Skin epidermis (tissue), 12 donors: ENCODE measurements at regions not wholly inside any gene's neighbourhood (a gene's known extent, or its start where the extent isn't known, plus 50 kb on each side); places are given as distances from the start of the nearest gene placed in this dataset.
"Not testable (repeated sequence)": the region's sequence is repeated elsewhere in the genome, so short reads cannot be mapped to it uniquely, and the experiment has no call there.

Experiments
- H3K27ac ChIP-seq, 21 experiments: fragments of 200-600 bp; sonication (generic) in 11 of 21; one replicate each; pipeline ENCODE4 v1.5.0; 2020; ENCODE audit warnings: mild to moderate bottlenecking in 3 of 21, inconsistent platforms in 2 of 21, moderate library complexity in 2 of 21
- H3K4me3 ChIP-seq, 7 experiments: fragments of 200-600 bp; sonication (generic) in 2 of 7; one replicate each; pipeline ENCODE4 v1.5.0; 2020; ENCODE audit warnings: inconsistent platforms in 2 of 7, mild to moderate bottlenecking in 2 of 7, moderate library complexity in 1 of 7

DNA sequence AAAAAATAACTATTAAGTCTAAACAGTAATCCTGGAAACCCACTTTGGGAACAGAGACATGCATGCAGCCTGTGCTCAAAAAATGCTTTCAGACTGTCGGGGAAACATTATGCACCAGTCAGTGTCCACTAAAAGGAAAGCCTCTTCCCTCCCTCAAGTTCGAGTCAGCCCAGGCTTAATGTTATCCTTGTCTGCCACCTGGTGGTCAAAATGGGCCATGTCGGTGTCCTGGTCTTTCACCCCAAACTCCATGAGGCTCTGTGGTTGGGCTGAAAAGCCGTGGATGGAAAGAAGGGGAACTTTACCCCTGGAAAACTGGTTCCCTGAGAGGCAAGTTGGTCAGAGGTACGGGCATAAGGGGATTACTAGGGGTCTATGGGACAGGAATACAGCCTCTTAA is 88.4 kb upstream of the ZNF492 start:
- Histone ChIP-seq H3K4me3 (no peak overlapping the region), H3K27ac (no peak overlapping the region)

DNA sequence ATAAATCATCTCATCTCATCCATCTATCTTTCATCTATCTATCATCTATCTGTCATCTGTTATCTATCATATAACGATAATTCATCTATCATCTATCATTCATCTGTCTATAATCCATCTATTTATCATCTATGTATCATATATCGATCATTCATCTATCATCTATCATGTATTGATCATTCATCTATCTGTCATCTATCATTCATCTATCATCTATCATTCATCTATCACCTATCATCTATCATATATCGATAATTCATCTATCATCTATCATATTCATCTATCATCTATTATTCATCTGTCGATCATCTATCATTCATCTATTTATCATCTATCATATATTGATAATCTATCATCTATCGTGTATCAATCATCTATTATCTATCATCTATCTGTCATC is 100.4 kb upstream of the ZNF492 start:
- H3K27ac ChIP-seq: no peak overlapping the region
- no peak overlapping the region for H3K4me3 ChIP-seq

DNA sequence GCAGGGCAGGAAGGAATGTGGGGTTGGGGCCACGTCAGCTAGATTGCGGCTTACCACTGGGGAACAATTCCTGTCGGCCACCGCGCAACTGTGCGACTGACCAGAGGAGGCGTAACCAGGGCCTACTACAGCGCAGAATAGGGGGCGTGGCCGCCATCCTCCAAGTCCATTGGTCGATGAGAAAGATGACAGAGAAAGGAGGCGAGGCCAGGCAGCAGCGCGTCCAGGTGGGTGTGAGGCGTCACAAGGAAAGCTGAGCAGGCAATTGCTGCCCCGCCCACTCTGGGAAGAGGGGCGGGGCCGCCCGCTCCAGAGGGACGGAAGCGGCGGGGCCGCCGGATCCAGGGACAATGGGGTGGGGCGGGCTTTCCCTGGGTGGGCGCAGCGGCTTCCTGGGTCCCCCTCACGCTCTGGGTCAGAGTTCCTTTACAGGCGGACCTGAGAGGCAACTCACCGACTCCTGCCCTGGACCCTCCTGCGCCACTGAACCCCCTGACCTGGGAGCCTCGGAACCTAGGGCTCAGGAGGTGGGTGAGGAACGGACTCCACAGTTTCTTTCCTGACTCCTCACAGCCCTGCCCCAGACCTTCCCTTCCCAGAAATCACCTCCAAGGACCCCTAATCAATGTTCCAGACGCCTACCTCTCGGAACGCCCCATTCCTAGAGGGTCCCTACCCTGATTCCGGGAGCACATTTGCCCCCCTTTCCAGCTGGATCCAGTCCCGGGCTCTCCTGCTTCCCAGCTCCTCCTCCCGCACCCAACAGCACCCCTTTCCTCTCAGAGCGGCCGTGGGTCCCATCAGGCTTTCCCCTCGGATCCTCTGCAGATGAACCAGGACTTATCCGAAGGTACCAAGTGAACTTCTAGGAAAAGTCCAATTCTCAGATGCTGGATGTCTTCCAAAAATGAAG is 101.5 kb upstream of the ZNF492 start:
- H3K4me3 ChIP-seq: peak overlapping the region in 2 of 7 experiments; percentile 11 to 21
- peak overlapping the region in 2 of 21 experiments; percentile 7 to 44 for H3K27ac ChIP-seq

DNA sequence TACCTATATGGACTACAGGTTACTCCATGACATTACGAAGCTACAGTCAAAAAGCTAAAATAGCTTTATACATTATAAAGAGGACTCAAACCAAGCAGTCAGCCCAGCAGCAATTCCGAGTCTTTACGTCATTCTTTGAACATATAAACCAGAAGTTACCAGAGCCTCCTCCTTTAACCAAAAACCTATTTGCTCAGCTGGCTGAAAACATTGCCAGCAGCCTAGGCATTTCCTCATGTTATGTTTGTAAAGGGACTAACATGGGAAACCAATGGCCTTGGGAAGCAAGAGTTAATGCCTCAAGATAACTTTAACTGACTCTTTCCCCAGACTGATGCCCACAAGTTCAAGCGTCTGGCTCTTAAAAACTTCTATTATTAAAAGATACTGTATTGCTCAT is 104.1 kb upstream of the ZNF492 start:
- no peak overlapping the region for H3K4me3 ChIP-seq
- H3K27ac ChIP-seq: no peak overlapping the region

DNA sequence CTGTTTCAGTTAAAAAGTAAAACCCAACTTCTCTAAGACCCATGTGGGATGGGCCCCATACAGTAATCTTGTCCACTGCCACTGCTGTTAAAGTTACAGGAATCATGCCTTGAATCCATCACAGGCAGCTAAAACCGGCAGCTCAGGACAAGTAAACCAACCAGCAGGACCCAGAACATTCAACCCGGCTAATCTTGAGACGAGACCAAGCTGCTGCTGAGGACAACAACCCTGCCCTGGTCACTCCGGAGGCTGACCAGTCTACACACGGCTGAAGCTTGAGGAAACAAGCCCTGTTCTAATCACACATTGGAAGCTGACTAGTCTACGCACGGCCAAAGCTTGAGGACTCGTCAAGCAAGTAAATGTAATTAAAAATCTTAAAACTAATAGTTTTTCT is 105.2 kb upstream of the ZNF492 start:
- H3K27ac ChIP-seq: no peak overlapping the region
- no peak overlapping the region for H3K4me3 ChIP-seq

DNA sequence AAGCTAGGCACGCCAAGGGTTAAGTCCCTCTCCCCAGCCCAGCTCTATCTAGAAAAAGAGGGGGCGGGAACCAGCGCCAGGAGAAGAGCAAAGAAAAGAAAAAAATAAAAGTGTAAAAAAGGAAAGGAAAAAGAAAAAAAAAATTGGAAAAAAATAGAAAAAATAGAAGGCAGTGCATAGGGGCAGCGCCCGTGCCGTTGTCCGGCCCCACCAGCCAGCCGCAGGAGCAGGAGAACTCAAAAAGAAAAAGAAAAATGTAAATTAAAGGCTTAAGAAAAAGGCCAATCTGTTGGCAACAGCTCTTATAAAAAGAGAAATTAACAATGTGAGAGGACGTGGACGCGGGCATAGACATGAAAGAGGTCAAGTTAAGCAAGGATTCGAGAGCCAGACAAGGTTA is 105.4 kb upstream of the ZNF98 start:
- no peak overlapping the region for H3K4me3 ChIP-seq
- no peak overlapping the region for H3K27ac ChIP-seq

DNA sequence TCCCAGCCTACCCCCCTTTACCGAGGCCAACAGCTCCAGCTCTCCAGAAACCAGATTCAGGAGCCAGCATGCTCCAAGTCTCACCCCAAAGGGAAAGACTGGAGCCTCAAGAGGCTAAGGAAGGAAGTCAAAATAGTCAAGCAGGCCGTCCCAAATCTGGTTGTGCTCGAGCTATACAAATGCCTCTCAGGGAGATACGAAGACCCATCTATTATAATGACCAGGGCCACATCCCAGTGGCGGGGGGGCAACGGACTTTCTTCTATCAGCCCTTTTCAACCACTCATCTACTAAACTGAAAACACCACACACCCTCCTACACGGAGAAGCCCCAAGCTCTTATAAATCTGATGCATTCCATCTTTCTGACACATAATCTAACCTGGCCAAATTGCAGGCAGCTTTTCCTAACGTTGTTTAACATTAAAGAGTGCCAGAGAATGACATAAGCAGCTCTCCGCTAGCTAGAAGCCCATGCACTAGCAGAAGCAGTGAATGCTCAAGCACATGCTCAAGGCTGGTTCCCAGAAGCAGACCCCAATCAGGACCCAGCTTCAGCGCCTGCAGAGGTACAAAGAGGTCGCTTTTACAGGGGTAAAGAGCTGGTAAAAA is 104.6 kb upstream of the ZNF98 start:
- Histone ChIP-seq H3K4me3 (no peak overlapping the region), H3K27ac (no peak overlapping the region)

DNA sequence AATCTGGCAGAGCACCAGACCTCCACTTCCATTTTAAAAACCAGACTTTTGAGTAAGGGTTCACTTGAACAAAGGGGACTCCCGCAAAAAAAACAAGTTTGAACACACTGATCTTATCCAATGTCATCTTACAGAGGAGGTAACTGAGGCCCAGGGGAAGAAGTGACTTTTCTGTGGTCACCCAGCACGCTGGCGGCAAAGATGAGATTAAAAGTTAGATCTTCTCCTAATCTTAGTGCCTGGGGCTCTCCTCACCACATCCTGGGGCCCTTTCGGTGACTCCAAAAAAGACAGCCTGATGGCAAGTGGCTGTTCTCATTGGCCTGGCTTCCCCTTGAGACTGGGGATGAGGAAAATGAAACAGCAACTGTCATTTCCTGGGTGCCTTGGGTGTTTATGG is 101.8 kb upstream of the ZNF98 start:
- no peak overlapping the region for H3K27ac ChIP-seq
- no peak overlapping the region for H3K4me3 ChIP-seq

DNA sequence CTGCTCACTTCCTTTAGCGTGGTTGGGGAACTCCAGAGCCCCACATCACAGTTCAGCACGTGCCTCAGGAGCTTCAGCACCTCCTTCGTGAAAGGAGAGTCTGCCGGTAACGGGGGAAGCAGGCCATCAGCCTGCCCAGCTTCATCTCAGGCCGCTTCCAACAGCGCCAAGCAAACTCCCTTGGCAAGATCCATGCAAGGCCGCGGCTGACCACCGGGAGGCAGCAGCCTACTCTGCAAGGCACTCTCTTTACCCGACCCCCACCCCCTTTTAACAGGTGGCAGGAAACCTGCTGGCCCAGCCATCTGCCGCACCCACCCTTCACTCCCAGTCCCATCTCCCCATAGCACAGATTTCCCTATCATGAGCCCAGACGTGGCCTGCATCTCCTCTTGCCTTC is 97.4 kb upstream of the ZNF98 start:
- not testable (repeated sequence) for H3K4me3 ChIP-seq, H3K27ac ChIP-seq

DNA sequence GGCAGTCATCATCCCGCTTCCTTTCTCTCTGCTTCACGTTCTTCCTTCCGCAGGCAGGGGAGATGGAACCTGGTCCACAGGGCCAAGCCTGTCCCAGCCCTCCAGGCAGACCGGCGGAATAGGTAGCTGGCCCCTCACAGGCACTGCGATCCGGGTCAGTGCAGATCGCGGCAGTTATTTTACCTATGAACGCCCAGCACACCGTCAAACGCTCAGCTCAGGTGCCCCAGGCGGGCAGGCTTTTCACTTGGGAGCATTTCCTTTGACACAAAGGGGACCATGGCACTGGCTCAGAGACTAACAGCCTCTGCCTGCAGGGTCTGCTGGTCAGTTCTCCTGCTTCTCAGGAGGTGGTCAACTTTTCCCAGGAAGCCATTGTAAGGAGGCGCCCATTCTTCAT is 97.0 kb upstream of the ZNF98 start:
- Histone ChIP-seq H3K27ac (no peak overlapping the region), H3K4me3 (no peak overlapping the region)

DNA sequence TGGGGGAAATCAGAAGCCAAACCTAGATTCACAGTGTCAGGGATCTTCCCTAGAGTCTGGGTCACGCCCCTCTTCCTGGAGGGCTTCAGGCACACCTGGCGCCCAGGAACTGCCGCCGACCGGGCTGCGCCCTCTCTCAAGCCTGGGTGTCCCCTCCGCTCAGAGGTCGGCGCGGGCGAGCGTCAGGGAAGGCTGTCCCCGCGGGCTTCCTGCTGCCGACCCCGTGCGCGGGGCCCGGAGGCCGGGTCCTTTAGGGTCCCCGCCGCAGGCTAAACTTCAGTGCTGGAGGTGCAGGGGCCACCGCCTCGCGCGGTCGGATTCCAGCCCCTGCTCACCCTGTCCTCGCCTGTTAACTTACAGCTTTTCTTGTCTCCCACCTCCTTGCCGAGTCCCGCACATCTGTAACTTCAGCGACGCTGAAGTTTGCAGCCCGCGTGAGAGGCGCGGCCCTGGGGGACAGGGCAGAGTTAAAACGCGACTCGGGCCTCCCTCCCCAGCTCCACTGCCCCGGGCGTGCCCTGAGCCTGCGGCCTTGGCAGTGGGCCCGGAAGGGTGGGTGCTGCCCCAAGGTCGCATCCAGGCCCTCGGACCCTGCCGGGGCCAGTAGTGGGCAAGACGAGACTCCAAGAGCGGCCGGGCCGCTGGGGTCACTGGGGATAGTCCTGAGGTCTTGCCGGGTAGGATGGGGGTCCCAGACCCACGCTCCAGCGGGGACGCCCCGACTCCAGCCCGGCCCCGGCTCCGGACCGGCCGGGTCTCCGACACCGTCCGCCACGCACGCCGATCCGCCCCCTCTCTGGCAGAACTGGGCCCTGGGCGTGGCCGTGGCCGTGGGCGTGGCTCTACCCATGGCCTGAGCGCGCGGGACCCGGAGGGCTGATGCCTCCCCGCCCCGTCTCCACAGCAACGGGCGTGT is 95.6 kb upstream of the ZNF98 start:
- no peak overlapping the region for H3K4me3 ChIP-seq
- H3K27ac ChIP-seq: no peak overlapping the region

DNA sequence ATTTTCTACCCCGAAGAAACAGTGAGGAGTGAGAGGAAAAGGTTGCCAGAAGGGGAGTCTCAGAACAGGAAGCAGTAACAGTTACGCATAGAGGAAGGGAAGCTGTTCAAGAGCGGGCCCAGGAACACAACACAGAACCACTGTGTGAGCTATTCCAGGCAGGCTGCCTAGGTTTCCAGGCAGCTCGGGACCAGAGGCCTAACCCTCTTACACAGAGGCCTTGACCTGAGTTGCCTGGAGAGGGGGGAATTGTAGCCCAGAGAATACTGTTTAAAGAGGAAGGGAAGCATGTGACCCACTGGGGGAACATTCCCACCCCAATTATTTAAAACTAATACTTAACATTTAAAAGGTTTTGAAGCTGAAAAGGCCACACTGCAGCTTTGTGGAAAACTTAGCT is 93.3 kb upstream of the ZNF98 start:
- no peak overlapping the region for H3K4me3 ChIP-seq
- no peak overlapping the region for H3K27ac ChIP-seq

DNA sequence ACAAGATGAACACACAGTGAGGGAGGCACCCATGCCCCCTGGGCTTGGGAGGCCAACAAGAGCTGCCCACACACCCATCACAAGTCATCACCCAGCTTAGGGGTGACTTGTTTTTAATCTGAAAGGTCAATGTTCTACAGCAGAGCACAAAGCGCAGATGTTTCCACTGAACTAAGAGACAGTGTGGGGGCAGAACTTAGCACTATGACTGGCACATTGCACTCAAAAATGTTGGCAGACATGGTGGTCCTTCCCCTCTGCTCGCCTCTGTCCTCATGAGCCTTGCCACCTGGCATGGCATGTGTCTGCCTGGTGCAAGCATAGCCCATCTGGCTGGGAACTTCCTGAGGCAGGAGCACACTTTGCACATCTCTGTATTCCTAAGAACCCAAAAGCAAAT is 81.4 kb upstream of the ZNF98 start:
- Histone ChIP-seq H3K27ac (no peak overlapping the region), H3K4me3 (no peak overlapping the region)

DNA sequence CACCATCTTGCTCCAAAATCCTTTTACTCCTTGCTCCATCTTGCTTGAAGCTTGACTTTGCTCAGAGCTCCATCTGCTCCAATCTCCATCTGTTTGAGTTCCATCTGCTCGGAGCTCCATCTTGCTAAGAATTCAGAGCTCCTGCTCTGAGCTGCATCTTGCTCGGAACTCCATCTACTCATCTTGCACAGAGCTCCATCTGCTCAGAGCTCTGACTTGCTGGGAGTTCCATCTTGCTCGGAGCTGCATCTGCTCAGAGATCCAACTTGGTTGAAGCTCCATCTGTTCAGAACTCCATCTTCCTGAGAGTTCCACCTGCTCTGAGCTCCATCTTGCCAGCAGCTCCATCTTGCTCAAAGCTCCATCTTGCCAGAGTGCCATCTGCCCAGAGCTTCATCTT is 80.6 kb upstream of the ZNF98 start:
- Histone ChIP-seq H3K4me3 (no peak overlapping the region), H3K27ac (no peak overlapping the region)

DNA sequence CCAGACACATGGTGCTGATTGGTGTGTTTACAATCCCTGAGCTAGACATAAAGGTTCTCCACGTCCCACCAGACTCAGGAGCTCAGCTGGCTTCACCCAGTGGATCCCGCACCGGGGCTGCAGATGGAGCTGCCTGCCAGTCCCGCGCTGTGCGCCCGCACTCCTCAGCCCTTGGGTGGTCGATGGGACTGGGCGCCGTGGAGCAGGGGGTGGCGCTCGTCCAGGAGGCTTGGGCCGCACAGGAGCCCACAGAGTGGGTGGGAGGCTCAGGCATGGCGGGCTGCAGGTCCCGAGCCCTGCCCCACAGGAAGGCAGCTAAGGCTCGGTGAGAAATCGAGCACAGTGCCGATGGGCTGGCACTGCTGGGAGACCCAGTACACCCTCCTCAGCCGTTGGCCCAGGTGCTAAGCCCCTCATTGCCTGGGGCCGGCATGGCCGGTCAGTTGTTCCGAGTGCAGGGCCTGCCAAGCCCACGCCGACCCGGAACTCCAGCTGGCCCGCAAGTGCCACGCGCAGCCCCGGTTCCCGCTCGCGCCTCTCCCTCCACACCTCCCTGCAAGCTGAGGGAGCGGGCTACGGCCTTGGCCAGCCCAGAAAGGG is 76.8 kb upstream of the ZNF98 start:
- H3K27ac ChIP-seq, H3K4me3 ChIP-seq: not testable (repeated sequence)

DNA sequence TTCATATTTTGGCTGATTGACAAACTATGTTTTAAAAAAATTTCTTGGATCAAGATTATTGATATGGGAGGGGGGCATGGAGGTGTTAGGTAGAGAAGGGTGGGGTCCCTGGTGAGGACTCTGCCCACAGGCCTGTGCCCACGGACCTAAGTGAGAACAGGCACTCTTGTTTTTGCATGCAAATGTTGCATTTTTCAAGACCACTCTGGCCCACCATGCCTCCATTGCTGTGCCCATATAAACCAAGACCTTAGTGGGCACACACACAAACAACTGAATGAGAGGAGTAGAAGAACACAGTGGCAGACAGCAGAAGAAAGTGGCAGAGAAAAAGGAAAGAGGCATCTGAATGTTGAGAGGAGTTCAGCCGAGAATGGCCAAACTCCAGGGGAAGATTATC is 69.6 kb upstream of the ZNF98 start:
- H3K27ac ChIP-seq: no peak overlapping the region
- no peak overlapping the region for H3K4me3 ChIP-seq

DNA sequence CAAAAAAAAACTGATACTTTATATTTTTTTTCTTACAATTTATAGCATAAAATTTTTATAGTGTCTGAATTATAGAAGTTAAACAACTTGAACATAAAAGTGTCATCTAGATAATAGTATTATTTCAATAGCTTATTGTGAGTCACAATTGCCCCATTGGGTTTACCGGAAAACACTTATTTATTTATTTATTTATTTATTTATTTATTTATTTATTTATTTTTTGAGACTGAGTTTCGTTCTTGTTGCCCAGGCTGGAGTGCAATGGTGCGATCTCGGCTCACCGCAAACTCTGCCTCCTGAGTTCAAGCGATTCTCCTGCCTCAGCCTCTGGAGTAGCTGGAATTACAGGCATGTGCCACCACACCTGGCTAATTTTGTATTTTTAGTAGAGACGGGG is 61.4 kb upstream of the ZNF98 start:
- not testable (repeated sequence) for H3K4me3 ChIP-seq, H3K27ac ChIP-seq

DNA sequence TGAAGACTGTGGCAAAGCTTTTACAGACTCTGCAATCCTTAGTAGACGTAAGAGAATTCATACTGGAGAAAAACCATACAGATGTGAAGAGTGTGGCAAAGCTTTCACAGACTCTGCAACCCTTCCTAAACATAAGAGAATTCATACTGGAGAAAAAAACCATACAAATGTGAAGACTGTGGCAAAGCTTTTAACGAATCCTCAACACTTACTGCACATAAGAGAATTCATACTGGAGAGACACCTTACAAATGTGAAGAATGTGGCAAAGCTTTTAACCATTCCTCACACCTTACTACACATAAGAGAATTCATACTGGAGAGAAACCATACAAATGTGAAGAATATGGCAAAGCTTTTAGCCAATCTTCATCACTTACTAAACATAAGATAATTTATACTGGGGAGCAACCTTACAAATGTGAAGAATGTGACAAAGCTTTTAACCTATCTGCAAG is 50.1 kb upstream of the ZNF98 start:
- no peak overlapping the region for H3K27ac ChIP-seq
- no peak overlapping the region for H3K4me3 ChIP-seq
